NCI-H146 (cell line): ENCODE measurements at regions not wholly inside any gene's neighbourhood (a gene's known extent, or its start where the extent isn't known, plus 50 kb on each side); places are given as distances from the start of the nearest gene placed in this dataset.

Source experiments
- DNase-seq: peaks from one replicate; lab custom pipeline; 2025; lab: John Stamatoyannopoulos, UW

DNA sequence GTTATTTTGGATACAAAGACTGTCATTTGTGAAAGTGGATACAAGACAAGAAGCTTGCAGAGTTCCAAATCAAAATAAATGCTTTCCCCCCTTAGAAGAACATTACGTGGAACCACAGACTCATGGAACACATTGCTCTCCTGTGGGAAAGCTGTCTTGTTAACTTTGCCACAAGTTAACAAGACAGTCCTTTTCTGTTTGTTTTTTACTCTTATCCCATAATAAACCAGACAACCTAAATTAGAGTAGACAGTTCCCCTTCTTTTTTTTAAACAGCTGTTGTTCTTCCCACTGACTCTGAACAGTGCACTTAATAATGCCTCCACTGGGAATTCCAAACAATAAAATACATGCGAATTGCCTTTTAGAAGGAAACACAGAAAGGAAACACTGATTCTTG is 255.3 kb upstream of the UBE2E2 start:
- DNase-seq = no peak

GRCh38 chr3:22951910-22952309 is 251.2 kb upstream of the UBE2E2 start:
- DNase-seq = peak; percentile 15

- no peak for DNase-seq
Measured at GRCh38 chr3:22952860-22953259, 250.3 kb upstream of the UBE2E2 start.

DNA sequence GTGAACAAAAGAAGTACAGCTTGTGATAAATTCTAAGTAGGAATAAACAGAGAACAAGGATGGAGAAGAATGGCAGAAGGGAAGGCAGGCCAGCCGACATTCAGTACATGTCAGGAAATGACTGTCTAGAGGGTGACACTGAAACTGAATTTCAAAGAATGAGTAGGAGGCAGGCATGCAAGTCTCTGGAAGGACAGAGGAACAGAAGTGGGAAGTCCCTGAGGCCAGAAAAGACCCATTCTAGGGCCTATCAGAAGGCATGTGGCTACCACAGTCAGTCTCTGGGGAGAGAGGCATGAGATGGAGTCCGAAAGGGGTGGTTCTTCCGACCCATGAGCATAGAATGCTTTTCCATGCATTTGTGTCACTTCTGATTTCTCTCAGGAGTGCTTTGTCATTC is 243.5 kb upstream of the UBE2E2 start:
- DNase-seq = no peak

DNA sequence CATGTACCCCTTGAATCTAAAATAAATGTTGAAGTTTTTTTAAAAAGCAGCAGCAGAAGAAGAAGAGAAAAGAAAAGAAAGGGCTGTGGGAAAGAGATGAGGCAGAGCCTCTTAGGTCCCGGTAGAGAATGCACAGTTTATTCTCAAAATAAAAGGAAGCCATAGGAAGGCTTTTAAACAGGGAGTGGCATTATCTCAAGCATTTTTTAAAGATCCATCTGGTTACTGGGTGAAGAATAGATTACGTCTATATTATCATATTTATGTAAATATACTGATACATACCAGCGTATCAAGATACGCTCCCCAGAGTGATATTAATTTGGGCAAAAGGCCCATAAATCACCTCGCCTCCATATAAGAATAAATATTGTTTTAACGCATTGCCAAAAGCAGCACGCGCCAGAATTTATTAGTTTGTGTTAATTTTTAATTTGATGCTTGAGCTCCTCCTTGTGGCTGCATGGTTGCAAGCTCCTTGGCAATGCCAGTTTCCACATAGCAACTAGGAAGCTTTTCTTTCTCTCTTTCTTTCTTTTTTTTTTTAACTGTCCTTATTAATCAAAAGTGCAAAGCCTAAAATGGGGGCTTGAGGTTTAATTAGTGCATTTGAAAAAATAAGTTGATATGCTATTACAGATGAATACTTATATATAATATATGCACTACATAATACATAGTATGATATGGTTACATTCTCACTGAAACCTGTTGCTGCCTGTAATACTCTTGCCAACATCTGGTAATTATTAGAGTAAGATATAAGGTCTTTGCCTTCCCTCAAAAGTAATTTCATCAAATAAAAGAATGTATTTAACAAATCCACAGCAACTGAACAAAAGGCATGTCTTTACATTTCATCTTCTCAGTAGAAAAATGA is 242.8 kb upstream of the UBE2E2 start:
- peak; percentile 21 for DNase-seq

DNA sequence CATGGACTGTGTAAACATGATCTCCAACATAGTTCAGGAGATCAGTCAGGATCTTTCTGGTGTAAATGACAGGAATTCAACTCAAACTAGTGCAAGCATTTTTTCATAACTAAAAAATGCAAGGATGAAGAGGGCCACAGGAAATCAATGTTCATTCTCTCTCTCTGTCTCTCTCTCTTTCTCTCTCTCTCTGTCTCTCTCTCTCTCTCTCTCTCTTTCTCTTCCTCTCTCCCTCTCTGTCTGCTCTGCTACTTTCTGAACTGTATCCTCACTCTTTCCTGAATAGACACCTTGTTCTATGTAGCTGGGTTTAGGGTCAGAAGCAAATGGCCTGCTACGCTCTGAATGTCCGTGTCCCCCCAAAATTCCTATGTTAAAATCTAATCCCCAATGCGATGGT is 240.9 kb upstream of the UBE2E2 start:
- DNase-seq = no peak

GRCh38 chr3:22966349-22966748 is 236.8 kb upstream of the UBE2E2 start:
- DNase-seq = no peak

GRCh38 chr3:22969276-22969675 is 233.9 kb upstream of the UBE2E2 start:
- DNase-seq = no peak

DNA sequence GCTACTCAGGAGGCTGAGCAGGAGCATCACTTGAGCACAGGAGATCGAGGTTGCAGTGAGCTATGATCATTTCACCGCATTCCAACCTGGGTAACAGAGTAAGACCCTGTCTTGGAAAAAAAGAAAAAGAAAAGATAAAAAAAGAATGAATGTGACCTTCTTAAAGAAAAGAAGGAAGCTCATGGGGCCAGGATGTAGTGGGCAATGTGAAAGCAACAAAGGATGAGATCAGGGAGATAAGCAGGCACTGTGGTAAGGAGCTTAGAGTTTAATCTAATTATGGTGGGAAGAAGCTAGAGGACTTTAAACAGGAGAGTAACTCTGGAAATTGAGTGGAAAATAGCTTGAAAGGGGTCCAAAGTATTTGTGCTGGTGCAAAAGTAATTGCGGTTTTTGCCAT is 231.6 kb upstream of the UBE2E2 start:
- DNase-seq = no peak

DNA sequence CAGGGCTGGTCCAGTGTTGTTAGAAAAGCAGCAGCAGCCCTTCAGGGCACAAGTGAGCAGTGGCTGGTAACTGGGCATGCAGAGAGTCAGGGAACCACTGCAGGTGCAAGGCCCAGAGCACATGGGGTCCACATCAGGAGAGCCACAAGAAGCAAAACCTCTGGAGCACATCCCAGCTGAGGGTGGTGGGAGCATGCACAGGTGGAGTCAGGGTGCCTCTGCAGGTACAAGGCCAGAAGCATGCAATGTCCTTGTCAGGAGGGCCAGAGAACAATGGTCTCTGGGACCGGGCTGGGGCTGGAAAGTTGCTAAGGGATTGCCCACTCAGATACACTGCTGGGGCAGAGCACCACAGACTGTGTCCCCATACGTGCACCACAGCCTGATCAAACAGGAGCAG is 226.1 kb upstream of the UBE2E2 start:
- no peak for DNase-seq

- no peak for DNase-seq
Measured at GRCh38 chr3:22977650-22978289, 225.4 kb upstream of the UBE2E2 start.

- DNase-seq = no peak
Measured at GRCh38 chr3:22979581-22979980, 223.5 kb upstream of the UBE2E2 start.

DNA sequence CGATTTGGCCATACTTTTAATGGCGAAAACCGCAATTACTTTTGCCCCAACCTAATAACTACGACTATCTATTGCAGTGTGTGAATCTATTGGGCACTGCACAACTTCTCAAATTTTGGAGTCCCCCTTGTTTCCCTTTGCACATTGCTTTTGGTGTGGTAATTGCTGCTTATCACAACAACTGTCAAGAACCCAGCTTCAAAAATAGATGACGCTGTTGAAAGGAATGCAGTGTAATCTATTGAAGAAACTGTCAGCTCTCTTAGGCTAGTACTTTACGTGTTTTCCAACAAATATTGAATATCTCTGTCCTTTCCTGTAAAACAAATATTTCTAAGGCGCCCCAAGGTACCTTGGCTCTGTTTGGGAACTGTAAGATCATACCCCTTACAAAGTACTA is 222.8 kb upstream of the UBE2E2 start:
- DNase-seq = no peak

- peak; percentile 36 for DNase-seq
Measured at GRCh38 chr3:22981166-22981565, 222.0 kb upstream of the UBE2E2 start.

GRCh38 chr3:22981861-22982260 is 221.3 kb upstream of the UBE2E2 start:
- no peak for DNase-seq

GRCh38 chr3:22982981-22983587 is 220.0 kb upstream of the UBE2E2 start:
- no peak for DNase-seq

- no peak for DNase-seq
Measured at GRCh38 chr3:22986958-22987357, 216.2 kb upstream of the UBE2E2 start.

GRCh38 chr3:22988566-22988965 is 214.6 kb upstream of the UBE2E2 start:
- DNase-seq = no peak

- DNase-seq = no peak
Measured at GRCh38 chr3:22989716-22990115, 213.4 kb upstream of the UBE2E2 start.

DNA sequence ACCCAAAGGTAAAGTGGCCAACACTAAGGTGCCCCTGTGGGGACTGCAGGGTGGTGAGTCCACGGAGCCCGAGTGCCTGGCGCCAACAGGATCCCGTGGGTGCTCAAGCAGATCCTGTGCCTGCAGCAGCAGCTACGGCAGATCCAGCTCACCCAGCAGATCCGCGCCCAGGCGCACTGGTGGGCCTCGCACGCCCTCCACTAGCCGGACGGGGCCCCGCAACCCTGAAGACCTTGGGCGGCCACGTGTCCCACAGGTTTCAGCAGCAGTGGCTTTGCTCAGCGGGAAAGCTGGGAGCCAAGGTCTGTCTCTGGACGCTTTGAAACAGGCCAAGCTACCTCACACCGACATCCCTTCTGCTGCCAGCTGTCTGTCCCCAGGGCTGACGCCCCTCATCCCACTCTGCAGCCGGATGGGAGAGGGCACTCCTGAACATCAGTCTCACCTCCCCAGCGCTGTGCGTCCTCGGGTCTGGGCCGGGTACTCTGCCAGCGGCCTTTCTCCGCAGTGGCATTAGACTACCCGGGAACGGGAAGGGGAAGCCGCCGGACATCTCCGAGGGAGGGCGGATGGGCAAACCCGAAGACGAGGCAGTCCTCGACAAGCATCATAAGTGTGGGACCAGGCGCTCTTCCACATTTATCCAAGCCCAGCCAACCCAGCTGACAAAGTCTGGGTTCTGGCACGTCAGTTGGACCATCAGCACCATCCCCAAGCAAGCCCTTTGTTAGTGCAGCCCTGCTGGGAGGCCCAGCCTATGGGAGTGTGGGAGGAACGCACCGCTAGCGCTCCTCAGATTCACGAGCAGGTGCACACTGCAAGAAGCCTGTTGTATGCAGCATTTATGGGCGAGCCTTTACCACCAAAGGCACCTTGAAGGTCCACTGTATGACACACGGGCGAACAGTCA is 212.6 kb upstream of the UBE2E2 start:
- no peak for DNase-seq

DNA sequence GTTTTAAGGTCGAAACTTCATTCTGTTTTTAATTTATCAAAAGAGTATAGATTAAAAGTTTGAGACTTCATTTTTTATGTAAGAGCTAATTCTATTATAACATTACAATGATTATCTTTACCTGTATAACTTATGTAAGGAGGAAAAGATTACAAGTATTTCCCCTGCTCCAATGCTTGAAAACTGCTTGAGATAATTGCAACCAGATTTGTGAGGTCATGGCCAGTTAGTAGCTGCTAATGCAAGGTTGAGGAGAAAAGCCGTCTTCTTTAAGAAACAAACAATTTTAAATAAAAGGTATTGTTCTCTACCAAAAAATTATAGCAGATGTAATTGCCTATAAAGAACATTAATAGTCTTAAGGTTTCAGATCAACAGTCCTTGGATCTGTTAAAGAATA is 208.3 kb upstream of the UBE2E2 start:
- DNase-seq = no peak

GRCh38 chr3:22996920-22997571 is 206.1 kb upstream of the UBE2E2 start:
- DNase-seq = no peak
